ENCODE measurements at regions not wholly inside any gene's neighbourhood (a gene's known extent, or its start where the extent isn't known, plus 50 kb on each side); places are given as distances from the start of the nearest gene placed in this dataset.

DNA sequence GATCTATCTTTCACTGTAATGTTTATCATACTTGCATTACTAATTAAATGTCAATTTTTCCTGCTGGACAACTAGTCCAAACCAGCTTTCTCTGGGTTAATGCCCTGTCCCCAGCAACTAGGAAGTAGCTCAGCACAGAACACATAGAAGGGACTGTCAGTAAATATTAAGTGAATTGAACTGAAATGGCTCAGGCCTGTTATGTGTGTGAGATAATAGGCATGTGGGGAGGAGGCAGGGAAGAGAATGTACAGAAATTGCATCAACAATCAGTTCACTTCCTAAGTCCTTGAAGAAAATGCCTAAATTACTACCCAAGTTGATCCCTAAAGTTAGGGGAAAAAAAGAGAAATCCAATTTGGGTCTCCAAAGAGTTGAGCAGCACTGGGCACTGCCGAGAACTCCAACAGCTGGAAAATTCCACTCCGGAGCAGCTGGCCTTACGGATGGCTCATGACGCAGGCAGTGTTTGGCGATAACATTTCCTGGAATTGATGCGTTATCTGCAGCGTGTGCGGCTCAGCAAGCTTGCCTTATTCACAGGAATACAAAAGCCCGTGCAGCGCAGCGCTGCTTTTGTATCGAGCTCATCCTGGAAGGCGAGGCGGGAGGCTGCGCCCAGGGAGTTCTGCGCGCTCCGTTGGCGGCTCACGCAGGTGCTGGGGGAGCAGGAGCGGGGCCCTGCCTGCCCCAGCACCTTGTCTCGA lies 297.3 kb upstream of the LCORL start:
- TF ChIP-seq, protein P1, sequence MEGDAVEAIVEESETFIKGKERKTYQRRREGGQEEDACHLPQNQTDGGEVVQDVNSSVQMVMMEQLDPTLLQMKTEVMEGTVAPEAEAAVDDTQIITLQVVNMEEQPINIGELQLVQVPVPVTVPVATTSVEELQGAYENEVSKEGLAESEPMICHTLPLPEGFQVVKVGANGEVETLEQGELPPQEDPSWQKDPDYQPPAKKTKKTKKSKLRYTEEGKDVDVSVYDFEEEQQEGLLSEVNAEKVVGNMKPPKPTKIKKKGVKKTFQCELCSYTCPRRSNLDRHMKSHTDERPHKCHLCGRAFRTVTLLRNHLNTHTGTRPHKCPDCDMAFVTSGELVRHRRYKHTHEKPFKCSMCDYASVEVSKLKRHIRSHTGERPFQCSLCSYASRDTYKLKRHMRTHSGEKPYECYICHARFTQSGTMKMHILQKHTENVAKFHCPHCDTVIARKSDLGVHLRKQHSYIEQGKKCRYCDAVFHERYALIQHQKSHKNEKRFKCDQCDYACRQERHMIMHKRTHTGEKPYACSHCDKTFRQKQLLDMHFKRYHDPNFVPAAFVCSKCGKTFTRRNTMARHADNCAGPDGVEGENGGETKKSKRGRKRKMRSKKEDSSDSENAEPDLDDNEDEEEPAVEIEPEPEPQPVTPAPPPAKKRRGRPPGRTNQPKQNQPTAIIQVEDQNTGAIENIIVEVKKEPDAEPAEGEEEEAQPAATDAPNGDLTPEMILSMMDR (conservative IDR thresholded peaks at IDR 0.05; ENCODE audit: low read length): no peak
- TF ChIP-seq EZH2phosphoT487 (IDR thresholded peaks at IDR 0.05; ENCODE audit: borderline replicate concordance): no peak

Measured in Loucy (cell line).